NCI-H187 treated with DMSO at 0.1 percent for 48 hours (cell line): ENCODE measurements at regions not wholly inside any gene's neighbourhood (a gene's known extent, or its start where the extent isn't known, plus 50 kb on each side); places are given as distances from the start of the nearest gene placed in this dataset.
"Not testable (repeated sequence)": the region's sequence is repeated elsewhere in the genome, so short reads cannot be mapped to it uniquely, and the experiment has no call there.

Experiments used
- DNase-seq: peaks from one replicate; lab custom pipeline; 2025; lab: John Stamatoyannopoulos, UW

DNA sequence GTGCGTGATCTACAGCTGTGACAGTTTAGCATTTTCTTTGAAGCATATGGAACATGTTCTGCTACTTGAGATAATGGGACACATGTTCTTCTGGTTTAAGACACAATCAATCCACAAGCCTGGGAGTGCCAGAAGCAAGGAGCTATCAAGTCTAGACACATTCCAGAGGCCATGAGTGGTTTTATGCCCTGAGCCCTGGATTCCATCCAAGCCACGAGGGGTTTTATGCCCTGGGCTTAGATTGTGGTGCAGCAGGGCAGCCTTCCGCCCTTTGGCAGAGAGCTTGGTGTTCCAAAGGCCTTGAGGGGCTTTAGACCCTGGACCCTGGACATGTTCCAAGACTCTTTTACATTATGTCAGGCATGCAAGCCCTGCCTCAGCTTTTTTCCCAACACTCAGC is 1289.6 kb upstream of the SLC39A10 start:
- not testable (repeated sequence) for DNase-seq

DNA sequence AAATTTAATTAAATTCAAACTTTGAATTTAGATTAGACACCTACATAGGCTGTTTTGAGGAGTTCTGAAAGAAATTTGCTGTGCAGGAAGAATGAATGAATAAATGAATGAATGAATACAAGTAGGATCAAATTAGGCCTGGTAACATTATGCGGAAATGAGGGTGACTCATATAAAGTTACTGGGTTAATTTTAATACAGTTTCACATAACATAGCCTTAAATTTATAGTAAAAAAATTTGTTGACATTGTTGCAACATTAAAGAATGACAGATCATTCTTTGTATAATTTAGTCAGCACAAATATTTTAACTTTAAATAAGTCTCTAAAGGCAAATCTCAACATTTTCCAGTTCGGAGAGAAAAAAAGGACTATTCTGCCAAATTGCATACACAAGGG is 1293.1 kb upstream of the SLC39A10 start:
- DNase-seq: no peak

DNA sequence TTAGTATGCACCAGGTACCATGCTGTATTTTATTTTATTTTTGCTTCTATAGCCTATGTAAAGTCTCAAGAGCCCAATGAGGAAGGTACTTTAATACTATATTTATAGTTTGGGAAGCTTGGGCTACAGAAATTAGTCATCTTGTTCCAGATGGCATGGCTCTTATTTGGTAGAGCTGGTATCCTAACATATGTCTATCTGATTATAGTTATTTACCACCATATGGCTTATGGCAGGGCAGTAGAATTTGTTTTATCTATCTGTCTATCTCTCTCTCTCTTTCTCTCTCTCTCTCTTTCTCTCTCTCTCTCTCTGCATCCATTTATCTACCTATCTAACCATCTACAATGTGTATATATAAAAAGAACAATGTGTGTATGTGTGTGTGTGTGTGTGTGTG is 1293.7 kb upstream of the SLC39A10 start:
- DNase-seq: no peak

DNA sequence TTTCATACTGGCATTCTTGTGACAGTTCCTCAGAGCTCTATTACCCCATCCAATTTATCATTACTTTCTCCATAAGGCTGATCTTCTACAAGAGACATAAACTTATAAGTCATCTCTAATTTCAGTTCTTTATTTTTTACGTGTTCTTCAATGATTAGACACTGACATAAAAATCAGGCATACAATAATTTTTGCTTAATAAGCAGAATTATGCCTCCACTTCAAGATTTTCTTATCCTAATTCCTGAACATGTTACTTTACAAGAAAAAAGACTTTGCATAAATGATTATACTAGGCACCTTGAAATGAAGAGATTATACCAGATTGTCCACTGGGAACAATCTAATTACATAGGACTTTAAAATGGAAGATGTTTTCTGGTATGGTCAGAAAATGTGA is 1304.5 kb upstream of the SLC39A10 start:
- no peak for DNase-seq

DNA sequence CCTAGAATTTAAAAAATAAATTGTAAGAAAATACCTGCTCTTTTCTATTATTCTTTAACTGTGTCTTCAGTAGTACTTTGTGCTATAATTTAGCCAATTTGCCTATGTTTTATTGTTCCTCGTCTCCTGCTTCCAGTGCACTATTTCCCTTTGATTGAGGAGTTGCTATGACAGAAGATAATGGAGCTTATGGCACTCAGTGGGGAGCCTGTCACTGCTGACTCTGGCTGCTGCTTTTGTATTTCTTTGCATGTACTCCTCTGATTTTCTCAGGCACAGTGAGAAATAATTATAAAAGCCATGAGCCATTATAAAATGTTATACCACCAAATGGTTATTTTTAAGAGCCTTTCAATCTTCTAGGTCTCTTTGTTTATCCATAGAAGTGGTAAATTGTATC is 1310.8 kb upstream of the SLC39A10 start:
- DNase-seq: no peak

DNA sequence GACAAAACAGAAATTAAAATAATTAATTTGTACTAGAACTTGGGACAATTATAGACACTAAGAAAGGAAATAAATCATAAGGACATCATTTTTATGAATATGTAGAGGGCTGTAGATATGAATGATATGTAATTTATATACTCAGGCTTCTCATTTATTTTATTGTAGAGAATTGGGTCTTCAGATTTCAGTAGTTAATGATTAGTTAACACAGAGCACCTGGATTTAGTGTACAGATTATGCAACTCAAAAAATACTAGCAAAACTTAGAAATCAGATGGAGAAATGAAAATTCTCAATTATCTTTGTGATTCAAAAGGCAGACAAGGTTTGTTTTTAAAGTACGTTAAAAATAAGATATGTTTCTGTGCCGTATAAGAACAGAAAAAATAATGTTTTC is 1311.7 kb upstream of the SLC39A10 start:
- no peak for DNase-seq

DNA sequence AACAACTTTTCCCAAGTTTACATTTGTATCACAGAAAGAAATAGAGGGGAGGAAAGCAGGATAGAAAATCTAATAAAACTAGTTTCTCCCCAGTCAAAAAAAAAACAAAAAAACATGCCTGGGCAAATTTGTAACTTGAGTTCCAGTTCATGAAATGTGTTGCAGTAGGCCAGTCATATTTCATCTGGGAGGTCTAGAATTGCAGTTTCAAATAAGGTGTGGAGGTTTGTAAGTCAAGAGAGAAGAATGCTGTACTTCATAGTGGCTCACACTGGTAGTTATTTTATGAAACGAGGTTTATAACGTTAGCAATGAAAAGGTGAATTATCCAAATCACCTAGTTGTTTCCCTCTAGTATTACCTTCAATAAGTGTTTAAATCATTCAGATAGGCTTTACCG is 1313.9 kb upstream of the SLC39A10 start:
- DNase-seq: no peak

DNA sequence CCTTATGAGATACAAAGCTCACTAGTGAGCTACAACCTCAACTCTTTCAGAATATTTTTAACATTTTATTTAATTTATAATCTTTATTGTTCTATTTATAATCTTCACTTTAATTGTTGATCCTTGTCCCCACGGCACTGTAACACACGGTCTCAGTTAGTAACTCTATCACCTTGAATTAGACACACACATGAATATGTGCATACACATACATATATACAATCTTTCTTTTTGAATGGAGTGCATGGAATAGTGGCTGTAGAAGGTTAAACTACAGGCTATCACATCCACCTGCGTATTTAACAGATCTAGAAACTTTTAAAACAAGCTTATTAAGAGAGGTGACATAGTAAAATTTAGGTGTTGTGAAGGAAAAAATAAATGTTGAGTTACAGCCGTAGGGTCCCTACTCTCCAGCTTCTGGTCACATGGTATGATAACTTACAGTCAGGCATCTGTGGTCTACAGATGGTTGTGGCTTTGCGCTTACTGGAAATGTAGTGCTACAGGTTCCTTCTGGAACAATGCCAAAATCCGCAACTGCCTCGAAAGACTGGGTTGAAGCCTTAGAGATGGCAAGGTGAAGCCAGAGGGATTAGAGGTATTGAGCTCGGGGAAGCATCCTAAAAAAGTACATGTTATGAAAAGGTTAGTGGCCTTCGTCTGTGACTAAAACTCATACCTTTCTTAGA is 1324.1 kb upstream of the SLC39A10 start:
- no peak for DNase-seq

DNA sequence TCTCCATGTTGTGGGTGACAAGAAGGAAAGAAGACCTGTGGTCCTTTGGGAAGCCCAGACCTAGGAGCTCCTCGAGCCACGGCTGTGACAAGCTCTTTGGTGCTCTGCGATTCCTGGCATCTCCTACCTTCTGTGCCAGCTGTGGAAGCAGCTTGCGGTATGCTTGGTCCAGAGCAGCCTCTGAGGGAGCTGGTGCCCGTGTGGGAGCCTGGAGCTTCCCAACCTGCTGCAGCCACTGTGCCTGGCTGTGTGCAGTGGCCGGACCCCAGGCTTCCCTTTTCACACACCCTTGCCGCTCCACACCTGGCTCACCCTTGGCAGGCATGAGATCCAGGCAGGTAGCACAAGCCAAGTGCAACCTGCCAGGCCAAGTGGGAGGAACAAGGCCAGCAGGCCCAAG is 1328.6 kb upstream of the SLC39A10 start:
- DNase-seq: no peak

DNA sequence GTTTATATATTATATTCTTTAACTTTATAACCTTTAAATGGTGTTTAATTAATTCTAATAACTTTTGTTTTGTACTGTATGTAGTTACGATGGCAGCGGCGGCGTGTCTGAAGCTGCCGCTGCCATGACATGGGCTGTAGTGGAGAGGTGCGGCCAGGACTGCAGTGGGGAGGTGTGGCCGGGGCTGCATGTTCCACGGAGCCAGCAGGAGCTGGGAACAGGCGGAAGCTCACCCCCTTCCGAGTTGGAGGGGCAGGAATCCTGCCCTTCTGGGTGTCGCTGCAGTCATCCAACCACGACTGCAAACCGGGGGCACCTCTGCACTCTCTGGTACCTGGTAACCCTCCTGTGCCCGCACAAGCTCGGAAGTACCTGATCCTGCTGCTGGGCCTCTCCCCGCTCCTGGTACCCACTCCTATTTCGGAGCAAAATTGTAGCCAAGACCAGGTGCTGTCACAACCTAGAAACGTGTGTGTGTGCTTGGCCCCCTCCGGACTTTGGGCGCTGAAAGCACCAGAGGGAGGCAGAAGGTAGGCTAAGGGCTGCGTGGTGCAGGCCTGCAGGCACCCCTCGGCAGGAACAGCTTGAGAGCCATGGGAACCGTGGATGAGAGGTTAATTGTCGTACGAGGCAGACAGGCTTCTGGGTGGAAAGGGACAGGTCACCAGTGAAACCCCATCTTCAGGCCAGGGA is 1329.7 kb upstream of the SLC39A10 start:
- no peak for DNase-seq

DNA sequence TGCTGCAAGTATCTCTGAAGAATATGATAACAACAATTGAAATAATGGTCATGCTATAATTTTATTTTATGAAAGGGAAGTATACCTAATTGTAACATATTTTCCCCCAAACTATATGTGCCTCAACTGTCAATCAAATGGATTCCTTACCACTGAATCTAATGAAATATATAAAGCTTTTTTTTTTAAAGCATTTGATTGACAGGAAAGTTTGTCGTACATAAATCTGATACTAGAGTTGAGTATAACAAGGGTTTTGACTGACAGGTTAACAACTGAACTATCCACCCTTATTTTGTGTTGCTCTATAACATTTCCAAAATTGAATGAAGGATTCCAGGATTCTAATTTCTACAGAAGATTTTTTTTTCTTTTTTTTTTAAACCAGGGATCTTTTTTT is 1333.3 kb upstream of the SLC39A10 start:
- DNase-seq: no peak

DNA sequence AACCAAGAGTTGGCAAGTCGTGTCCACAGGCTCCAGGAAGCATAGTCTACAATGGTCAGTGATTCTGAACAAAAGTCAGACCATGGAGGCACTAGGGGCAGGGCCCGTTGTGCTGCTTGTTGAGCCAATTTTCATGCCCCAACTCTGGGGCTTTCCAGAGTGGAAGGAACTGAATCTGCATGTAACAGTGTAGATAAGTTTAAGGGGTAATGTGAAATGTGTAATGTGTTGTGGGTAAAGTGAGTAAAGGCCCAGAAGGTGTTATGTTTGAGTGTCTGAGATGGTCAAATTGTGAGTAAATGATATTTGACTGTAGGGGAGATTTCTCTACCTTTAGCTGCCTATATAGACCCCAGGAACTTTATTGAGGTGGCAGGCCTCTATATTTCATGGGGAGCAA is 1336.5 kb upstream of the SLC39A10 start:
- DNase-seq: no peak

DNA sequence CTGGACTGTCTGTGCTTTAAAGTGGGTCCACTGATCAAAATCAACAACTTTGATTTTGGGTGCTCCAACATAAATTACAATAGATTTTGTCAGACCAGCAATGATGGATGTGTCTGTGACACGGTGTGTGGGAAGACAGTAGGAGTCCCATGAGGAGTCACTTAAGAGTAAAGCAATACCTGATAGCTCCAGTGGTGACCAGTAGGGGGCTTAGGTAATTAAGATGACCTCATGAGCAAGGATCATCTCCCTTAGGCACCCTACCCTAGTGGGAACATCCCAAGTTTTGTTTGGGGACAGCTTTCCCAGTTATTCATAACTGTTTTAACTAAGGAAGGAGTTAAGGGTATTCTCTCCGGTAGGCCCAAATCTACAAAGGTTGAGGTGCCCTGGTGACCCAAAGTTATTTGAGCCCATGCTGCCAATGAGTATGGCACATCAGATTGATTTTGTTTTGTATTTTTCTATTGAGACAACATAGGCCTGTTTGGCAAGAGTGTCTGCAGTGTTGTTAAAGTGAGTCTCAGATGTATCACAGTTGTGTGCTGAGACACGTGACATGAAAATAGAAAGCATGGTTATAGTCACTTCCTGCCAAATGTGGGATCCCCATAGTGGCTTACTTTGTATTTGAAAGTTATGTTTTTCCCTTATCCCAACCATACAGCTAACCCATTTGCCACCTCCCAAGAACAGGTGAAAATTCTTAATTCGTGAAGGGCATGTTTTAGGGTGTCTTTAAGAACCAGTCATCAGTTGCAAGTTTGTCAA is 1337.6 kb upstream of the SLC39A10 start:
- DNase-seq: no peak

DNA sequence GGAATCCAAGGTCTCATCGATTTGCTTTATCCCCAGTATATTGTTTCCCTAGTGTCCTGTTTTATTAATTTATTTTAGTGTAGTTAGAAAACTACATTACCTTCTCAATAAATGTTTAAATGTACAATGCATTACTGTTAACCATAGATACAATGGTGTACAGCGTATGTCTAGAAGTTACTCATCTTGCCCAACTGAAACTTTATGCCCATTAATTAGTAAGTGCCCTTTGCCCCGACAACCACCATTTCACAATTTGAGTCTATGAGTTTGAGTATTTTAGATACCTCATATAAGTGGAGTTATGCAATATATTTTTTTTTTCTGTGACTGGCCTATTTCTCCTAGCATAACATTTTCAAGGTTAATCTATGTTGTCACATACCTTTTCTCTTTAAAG is 1343.0 kb upstream of the SLC39A10 start:
- no peak for DNase-seq

DNA sequence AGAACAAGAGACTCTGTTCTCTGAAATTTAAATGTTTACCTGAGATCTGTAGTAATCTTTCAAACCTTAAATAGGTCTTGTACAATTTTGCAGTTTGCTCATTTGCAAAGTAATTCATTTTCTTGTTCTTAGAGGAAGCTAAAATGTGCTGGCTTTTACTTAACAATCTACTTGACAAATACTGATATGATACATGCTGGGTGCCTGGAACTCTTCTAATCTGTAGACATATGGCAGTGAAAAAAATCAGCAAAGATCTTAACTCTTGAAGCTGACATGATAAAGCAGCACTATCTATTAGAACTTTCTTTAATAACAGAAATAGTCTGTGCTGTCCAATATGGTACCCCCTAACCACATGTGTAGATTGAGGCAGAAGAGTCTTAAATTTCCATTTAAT is 1352.8 kb upstream of the SLC39A10 start:
- no peak for DNase-seq

DNA sequence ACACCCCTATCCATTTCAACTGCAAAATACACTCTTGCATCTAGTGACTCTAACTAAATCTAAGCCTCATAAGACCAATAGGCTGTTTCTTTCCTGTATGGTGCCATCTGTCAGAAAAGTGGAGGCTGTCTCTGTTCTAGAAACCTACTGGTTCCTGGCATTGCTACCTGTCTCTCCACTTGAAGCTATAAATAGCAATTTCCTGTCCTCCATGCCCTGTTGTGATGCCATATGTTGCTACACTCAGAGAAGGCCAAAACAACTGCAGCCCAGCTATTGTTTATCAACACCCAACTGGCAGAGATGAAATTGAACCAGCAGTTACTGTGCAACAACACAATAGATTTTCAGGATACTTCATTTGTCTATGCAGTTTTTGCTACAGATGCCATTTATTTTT is 1355.1 kb upstream of the SLC39A10 start:
- no peak for DNase-seq

DNA sequence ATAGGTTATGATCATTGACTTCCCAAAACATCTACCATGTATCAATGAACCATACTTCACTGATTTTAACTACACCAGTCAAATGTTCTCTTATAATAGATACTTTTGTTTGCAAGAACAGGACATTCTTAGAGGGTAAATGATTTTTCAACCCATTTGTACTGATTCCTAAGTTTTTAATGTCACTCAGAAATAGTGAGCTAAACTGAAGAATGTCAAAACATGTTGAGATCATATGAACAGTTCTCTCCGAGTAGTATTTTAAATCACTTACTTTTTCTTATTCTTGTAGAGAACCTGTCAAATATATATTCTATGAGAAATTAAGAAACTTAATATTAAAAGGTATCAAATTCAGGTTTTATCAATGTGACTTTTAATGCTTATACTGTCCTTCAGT is 1362.9 kb upstream of the SLC39A10 start:
- DNase-seq: no peak

DNA sequence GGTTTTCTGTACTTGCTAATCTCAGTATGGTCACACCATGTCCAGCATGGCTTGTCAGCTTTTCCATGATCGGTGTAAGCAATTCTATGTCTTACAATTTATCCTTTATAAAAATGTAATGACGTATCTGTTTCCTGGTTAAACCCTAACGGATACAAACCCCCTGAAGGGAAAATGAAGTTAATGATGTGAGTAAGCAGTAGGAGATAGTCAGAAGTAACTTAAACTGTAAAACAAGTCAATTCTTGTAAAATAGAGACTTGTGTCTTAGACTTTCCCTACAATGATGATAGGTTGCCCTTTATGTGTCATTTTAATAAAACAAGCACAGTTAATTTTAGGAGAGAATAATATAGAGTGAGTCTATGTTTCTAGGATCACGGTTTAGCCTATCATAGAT is 1365.9 kb upstream of the SLC39A10 start:
- no peak for DNase-seq

DNA sequence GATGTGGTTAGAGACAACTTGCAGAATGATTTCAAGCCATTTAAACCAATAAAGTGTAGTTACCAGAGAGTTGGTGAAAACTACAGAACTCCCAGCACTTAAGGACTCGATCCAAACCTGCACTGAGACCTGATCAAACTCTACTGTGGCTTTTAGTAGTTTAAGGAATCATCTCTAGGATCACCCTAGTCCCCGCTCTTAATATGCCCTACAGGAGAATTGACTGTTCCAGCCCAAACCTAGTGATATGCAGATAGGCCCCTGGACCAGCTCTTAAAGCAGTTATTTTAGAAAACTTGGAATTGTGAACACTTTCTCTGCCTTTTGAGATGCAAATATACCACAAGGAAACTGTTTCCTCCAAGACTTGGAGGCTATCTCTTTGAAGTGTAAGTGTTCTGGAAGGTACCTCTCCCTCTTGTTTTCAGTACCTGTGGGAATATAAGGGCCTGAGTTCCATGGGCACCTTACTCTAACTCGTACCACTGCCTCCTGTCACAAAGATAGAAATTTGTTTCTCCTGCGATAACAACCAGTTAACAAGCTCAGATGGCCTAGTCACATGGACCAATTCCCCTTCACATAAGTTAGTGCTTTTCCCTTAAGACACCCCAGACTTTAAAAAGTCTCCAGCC is 1367.2 kb upstream of the SLC39A10 start:
- DNase-seq: no peak

DNA sequence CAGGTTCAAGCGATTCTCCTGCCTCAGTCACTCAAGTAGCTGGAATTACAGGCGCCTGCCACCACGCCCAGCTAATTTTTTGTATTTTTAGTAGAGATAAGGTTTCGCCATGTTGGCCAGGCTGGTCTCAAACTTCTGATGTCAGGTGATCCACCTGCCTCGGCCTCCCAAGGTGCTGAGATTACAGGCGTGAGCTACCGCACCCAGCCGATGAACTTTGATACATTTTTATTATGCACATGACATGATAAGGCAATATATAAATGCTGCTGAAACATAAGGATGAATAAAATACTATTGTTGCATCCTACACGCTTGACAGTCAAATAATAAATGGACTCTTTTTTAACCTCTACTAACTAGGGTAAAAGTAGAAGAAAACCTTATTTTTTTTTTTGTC is 1380.4 kb upstream of the SLC39A10 start:
- not testable (repeated sequence) for DNase-seq

DNA sequence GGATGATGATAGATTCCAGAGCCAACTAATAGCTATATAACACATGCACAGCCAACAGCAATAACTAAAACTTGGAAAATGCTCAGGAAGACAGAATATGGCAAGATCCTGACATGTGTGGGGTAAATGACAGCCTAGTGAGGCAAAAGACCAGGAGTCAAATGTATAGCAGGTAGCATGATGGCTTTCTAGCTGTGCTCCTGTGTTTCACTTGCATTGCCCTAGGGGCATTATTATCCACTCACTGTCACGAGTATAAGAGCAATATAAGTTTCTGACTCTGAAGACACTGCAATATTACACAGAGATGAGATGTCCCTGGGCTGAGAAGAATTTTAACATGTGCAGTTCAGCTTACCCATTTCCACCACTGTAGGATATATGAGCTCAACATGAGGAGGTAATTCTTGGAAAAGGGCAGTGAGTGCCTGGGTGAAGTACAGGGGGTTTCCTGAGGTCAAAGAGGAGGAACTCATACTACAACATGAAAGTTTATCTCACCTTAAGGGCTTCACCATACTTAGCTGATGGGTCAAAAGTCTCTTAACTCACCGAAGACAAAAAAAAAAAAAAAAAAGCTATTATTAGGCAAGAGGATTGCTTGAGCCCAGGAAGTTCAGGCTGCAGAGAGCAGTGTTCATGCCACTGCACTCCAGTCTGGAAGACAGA is 1385.6 kb upstream of the SLC39A10 start:
- no peak for DNase-seq

DNA sequence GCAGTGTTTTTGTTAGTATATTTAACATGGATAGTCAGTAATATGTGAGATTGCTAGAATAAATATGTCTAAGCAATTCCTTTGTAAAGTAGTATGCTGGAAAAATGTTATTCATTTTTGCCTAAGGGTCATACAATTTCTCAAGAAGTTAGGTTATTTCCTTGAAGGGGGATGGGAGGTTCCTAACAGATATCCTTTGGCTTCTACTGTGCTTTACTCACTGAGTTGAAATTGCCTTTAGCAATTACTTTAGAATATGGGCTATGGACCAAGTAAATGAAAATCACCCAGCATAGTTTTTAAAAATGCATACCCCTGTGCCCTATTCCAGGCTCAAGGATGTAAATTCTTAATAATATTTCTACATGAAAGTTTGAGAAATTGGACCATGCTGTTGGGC is 1386.4 kb upstream of the SLC39A10 start:
- no peak for DNase-seq
